ENCODE measurements at regions not wholly inside any gene's neighbourhood (a gene's known extent, or its start where the extent isn't known, plus 50 kb on each side); places are given as distances from the start of the nearest gene placed in this dataset.

DNA sequence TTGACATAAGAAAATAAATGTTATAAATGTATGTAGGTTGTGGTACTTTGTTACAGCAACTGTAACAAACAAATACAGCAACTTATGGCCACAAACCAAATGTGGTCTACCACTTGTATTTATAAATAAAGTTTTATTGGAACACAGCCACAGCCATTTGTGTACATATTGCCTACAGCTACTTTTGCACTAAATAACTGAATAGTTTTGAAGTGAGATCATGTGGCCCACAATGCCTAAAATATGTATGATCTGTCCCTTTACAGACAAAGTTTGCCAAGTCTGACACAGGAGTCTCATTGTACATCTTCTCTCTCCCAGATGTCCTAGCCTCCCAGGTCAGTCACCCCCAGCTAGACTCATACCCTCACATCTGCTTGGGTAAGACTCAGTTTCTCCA lies 283.6 kb upstream of the PRDM9 start:
- TF ChIP-seq, protein P1, sequence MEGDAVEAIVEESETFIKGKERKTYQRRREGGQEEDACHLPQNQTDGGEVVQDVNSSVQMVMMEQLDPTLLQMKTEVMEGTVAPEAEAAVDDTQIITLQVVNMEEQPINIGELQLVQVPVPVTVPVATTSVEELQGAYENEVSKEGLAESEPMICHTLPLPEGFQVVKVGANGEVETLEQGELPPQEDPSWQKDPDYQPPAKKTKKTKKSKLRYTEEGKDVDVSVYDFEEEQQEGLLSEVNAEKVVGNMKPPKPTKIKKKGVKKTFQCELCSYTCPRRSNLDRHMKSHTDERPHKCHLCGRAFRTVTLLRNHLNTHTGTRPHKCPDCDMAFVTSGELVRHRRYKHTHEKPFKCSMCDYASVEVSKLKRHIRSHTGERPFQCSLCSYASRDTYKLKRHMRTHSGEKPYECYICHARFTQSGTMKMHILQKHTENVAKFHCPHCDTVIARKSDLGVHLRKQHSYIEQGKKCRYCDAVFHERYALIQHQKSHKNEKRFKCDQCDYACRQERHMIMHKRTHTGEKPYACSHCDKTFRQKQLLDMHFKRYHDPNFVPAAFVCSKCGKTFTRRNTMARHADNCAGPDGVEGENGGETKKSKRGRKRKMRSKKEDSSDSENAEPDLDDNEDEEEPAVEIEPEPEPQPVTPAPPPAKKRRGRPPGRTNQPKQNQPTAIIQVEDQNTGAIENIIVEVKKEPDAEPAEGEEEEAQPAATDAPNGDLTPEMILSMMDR (IDR thresholded peaks at IDR 0.05; ENCODE audit: borderline replicate concordance, extremely low read depth, low read length, poor library complexity, severe bottlenecking), result no peak
- TF ChIP-seq EZH2 (IDR thresholded peaks at IDR 0.05; ENCODE audit: borderline replicate concordance, low read depth, low read length, severe bottlenecking), result no peak

Data from DND-41 (cell line).